ENCODE measurements at regions not wholly inside any gene's neighbourhood (a gene's known extent, or its start where the extent isn't known, plus 50 kb on each side); places are given as distances from the start of the nearest gene placed in this dataset.

- DNase-seq (ENCODE audit: low read depth) = no peak
Measured at GRCh38 chr12:67910360-67911274, 78.6 kb upstream of the IFNG-AS1 start.

DNA sequence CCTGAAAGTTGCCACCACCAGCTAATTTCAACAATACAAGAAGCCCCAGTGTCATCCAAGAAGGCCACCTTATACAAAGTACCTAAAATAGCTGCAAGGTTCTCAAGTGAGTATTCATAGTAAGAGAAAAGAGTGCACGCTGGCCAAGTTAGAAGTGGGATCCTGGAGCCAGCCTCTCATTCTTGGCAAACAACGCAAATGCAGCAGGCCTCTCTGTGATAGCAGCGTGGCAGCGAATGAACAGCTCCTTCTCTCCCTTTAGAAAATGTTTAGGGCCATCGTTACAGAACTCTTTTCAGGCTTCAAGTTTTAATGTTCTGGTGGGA, 78.0 kb upstream of the IFNG-AS1 start:
- DNase-seq (ENCODE audit: low read depth) = no peak

DNA sequence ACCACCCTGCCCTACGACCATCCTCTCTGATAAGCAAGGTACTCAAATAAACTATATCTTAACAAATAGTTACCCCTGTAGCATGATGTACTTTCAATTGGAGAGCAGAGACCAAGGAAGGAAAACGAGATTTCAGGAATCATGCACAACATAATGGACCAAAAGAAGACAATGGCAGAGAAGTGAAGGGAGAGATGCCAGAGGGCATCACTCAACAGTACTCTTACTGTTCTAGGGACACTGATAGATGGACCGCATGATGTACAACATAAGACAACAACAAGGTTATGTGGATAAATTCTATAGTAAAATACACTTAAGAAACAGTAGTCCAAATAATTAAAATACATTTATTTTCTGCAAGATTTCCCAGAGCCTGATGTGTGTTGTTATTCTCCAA, 77.5 kb upstream of the IFNG-AS1 start:
- no peak for DNase-seq (ENCODE audit: low read depth)

DNA sequence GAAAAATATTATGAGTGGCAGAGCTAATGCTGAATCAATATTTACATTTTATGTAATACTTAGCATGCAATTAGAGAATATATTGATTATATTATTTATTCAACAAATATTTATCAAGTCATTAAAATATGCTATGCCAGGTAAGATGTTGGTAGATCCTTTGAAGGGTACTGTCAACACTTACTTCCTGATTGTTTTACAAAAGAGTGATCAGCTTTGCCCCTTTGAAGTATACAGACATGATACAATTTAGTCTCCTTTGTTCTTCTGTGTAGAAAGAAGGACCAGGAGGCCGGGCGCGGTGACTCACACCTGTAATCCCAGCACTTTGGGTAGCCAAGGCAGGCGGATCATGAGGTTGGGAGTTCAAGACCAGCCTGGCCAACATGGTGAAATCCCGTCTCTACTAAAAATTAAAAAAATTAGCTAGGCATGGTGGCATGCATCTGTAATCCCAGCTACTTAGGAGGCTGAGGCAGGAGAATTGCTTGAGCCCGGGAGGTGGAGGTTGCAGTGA, 73.9 kb upstream of the IFNG-AS1 start:
- no peak for DNase-seq (ENCODE audit: low read depth)

GRCh38 chr12:67916266-67916970, 72.8 kb upstream of the IFNG-AS1 start:
- no peak for DNase-seq (ENCODE audit: low read depth)

GRCh38 chr12:67917811-67918210, 71.4 kb upstream of the IFNG-AS1 start:
- no peak for DNase-seq (ENCODE audit: low read depth)

- no peak for DNase-seq (ENCODE audit: low read depth)
Measured at GRCh38 chr12:67918441-67918840, 70.8 kb upstream of the IFNG-AS1 start.

- no peak for DNase-seq (ENCODE audit: low read depth)
Measured at GRCh38 chr12:67919406-67919805, 69.8 kb upstream of the IFNG-AS1 start.

- DNase-seq (ENCODE audit: low read depth) = no peak
Measured at GRCh38 chr12:67920413-67920812, 68.8 kb upstream of the IFNG-AS1 start.

- DNase-seq (ENCODE audit: low read depth) = no peak
Measured at GRCh38 chr12:67921286-67921685, 68.0 kb upstream of the IFNG-AS1 start.

DNA sequence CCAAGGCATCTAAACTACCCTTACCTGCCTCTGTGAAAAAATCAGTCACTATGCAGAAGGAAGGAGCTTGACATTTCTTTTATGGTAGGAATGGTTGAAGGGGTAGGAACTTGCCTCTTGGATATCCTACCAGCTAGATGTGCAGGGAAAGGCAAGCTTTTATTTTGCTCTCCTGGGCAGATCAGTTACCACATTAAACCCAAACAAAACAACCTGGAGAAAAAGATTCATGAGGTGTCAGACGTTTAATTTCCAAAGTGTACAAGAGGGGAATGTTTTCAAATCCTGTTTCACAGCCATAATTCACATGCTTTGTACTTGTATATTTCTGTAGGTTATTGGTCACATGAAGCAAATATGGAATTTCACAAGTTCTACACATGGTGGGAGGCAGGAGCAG, 67.0 kb upstream of the IFNG-AS1 start:
- DNase-seq (ENCODE audit: low read depth) = no peak

- no peak for DNase-seq (ENCODE audit: low read depth)
Measured at GRCh38 chr12:67925077-67925476, 64.2 kb upstream of the IFNG-AS1 start.

GRCh38 chr12:67925552-67925951, 63.7 kb upstream of the IFNG-AS1 start:
- no peak for DNase-seq (ENCODE audit: low read depth)

GRCh38 chr12:67926063-67926462, 63.2 kb upstream of the IFNG-AS1 start:
- no peak for DNase-seq (ENCODE audit: low read depth)

GRCh38 chr12:67927324-67927723, 61.9 kb upstream of the IFNG-AS1 start:
- no peak for DNase-seq (ENCODE audit: low read depth)

- DNase-seq (ENCODE audit: low read depth) = no peak
Measured at GRCh38 chr12:67927815-67928214, 61.4 kb upstream of the IFNG-AS1 start.

- no peak for DNase-seq (ENCODE audit: low read depth)
Measured at GRCh38 chr12:67928621-67929383, 60.4 kb upstream of the IFNG-AS1 start.

- no peak for DNase-seq (ENCODE audit: low read depth)
Measured at GRCh38 chr12:67929384-67929772, 59.9 kb upstream of the IFNG-AS1 start.

- no peak for DNase-seq (ENCODE audit: low read depth)
Measured at GRCh38 chr12:67937822-67938221, 51.4 kb upstream of the IFNG-AS1 start.
